Fibroblast of peridontal ligament (primary cell): ENCODE measurements at regions not wholly inside any gene's neighbourhood (a gene's known extent, or its start where the extent isn't known, plus 50 kb on each side); places are given as distances from the start of the nearest gene placed in this dataset.
A peak's percentile ranks its signal among the peaks of the same experiment; 100 is the strongest.
"Not testable (repeated sequence)": the region's sequence is repeated elsewhere in the genome, so short reads cannot be mapped to it uniquely, and the experiment has no call there.

Experiments
- DNase-seq: peaks from one replicate; pipeline ENCODE4 v3.0.0-alpha.2; 2010; ENCODE audit errors: extremely low read depth

GRCh38 chr4:83922402-83922801 lies 386.5 kb downstream of the GPAT3 start:
- no peak for DNase-seq

DNA sequence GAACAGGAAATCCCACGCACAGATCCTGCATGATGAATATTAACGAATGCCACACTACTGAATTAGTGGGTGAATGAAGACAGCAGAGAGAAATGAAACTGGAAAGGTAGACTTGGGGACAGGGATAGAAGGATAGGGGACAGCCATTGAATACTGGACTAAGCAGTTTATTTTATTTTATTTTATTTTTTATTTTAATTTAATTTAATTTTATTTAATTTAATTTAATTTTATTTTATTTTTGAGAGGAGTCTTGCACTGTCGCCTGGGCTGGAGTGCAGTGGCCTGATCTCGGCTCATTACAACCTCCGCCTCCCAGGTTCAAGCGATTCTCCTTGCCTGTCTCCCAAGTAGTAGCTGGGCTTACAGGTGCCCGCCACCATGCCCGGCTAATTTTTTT lies 385.2 kb downstream of the GPAT3 start:
- DNase-seq = no peak

GRCh38 chr4:83920375-83920774 lies 384.5 kb downstream of the GPAT3 start:
- DNase-seq = no peak

GRCh38 chr4:83917572-83917971 lies 381.7 kb downstream of the GPAT3 start:
- DNase-seq = no peak

DNA sequence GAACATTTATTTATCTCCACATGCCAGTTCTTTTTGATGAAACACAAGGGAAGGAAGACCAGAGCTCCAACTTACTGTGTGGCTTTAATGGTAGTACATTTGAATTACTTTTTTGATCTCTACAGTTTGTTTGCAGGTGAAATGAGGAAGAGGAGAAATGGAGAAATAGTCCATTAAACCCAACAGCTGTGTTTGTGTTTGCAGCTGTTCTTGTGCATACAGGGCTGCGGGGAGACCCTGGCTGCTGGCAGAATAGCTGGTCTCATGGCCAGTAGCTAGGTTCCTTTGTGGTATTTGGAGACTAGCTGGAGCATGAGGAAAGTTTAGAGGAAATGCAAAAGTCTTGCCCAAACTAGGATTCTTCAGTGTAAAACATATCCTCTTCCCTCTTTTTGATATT lies 374.8 kb downstream of the GPAT3 start:
- no peak for DNase-seq

GRCh38 chr4:83906561-83906960 lies 370.7 kb downstream of the GPAT3 start:
- DNase-seq = peak; percentile 41

DNA sequence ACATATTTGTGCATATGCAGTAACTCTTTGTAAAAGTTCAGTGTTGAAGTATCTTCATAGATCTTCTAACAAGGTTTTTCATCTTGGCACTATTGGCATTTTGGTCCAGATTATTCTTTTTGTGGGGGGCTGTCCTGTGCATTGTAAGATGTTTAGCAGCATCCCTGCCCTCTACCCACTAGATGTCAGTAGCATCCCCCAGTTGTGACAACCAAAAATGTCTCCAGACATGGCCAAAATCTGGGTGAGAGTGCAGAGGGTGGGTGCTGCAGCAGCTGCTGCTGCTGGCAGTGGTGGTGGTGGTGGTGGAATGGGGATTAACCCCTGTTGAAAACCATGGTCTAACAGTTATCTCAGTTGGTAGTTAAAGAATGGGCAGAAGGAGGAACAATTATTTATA lies 370.0 kb downstream of the GPAT3 start:
- DNase-seq = peak; percentile 9

- not testable (repeated sequence) for DNase-seq
Observed at GRCh38 chr4:83903740-83904139, 367.8 kb downstream of the GPAT3 start.

DNA sequence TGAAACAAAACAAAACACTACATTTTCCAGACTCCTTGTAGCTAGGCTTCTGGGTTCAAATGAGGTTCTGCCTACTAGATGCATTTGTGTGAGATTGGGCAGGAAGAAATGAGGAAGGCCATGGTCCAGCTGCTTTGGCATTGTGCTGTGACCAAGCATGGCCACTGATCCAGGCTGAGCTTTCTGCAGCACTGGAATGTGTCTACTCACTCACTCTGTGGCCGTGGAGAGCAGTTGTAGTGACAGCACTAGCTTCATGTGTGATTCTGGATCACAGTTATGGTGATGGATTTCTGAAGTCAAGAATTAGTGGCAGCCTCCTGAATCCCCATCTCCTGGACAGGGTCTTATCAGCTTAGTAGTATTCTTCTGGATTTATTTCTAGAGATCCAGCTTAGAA lies 358.9 kb downstream of the GPAT3 start:
- peak; percentile 11 for DNase-seq

GRCh38 chr4:83890816-83891215 lies 354.9 kb downstream of the GPAT3 start:
- DNase-seq = no peak

DNA sequence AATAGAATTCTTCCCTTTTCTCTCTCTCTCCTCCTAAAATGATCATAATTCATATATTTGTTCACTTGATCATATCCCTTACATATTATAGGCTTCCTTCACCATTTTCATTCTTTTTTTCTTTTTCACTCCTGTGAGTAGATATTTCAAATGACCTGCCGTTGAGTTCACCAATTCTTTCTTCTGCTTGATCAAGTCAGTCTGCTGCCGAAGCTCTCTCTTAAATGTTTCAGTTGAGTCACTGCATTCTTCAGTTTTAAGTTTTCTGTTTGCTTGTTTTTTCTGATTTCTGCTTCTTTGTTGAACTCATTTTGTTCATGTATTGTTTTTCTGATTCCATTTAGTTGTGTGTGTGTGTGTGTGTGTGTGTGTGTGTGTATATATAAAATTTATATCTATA lies 354.3 kb downstream of the GPAT3 start:
- DNase-seq = peak; percentile 27

GRCh38 chr4:83889802-83890201 lies 353.9 kb downstream of the GPAT3 start:
- DNase-seq = peak; percentile 12

DNA sequence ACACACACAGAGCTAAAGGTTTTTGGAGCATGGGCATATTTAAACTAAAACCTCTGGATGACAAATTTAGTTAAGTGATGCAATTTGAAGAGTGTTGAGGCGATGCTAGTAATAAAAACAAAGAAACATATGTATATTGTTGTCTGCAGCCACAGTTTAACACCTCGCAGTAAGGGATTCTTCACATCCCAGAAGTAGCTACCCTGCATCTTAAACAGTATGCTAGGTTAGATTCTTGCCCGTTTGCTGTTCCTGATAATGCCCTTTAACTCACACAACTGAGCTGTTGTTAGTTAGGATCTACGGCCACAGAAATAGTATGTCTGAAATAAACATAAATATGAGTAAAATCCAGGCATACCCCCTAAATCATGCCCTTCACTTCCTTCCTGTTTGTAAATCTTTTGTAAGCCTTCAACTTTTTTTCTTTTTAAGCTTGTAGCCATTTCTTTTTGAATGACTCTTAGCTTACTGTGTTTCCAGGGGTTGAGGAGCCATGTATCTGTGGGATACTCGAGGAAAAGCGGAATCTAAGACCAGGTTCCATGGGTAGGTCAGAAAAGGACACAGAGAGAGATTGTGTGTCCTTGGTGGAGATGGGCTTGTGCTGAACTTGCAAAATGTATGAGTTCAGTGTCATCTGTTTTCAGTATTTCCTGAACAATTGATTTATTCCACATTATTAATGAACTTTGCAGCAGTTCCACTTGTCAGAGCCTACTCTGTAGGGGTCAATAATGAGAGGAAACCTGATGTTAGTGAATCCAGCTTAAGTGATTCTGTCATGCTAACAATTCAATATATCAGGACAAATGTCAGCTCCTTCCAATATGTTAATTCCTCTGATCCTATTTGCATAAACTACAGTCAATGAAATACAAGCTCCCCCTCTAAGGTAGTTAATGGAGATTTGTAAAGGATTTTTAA lies 349.6 kb downstream of the GPAT3 start:
- no peak for DNase-seq

DNA sequence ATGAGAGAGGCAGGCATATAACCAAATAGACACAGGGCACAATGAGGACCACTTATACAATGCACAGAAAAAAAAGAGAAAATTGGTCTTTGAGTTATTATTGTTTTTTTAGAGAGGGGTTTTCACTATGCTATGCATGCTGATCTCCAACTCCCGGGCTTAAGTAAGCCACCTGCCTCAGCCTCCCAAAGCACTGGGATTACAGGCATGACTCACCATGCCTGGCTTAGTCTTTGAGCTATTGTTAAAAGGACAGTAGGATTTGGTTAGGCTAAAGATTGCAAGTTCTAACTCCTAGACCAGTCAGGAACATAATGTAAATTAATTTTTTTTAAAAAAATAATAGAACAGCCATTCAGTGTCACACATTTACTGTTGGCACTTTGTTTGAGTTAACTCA lies 340.1 kb downstream of the GPAT3 start:
- no peak for DNase-seq

- no peak for DNase-seq
Observed at GRCh38 chr4:83875437-83875836, 339.5 kb downstream of the GPAT3 start.

DNA sequence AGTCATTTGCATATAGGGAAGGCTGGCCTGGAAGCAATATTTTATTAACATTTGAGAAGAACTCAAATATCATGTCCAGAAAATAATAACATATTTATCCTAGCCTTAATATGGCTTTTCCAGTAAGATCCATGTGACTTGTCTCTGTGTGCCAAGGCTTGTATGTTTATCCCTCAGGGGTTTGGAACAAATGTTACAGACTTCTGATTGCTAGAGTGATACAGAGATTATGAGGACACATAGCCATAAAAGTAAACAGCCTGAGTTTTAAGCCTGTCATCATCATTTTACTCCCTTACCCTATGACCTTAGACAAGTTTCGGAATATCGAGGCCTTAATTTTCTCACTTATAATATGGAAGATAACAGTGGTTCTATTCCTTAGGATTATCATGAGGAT lies 338.1 kb downstream of the GPAT3 start:
- DNase-seq = no peak

DNA sequence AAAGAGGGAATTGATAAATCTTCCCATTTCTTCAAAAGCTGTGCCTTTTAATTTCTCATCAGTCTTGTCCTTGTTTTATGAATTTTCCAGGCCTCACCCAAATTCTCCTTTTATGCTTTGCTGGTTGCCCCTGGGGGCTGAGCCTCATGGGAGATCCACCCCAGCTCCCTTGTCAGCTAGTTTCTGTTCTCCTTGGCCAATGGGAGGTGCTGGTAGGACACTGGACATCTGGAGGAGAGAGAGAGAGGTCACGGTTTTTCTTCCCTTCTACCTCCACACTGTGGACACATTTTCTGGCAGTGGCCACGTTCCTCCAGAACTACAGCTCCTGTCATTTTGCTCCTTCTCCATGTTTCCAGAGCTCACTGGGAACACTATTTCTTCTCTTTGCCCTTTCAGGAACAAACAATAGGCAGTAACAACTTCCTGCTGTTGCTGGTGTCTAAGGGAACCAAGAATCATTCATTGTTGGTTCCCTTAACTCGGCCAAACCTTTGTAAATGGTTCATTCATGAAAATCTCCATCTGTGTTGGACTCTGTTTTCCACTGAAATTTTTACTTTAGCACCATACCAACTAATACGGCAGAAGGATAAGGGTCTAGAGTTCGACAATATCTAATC lies 334.5 kb downstream of the GPAT3 start:
- no peak for DNase-seq

GRCh38 chr4:83866834-83867621 lies 331.1 kb downstream of the GPAT3 start:
- DNase-seq = no peak

GRCh38 chr4:83865417-83866150 lies 329.7 kb downstream of the GPAT3 start:
- no peak for DNase-seq

- DNase-seq = no peak
Observed at GRCh38 chr4:83864097-83864817, 328.3 kb downstream of the GPAT3 start.

- DNase-seq = no peak
Observed at GRCh38 chr4:83862471-83862870, 326.6 kb downstream of the GPAT3 start.
